ENCODE measurements at regions not wholly inside any gene's neighbourhood (a gene's known extent, or its start where the extent isn't known, plus 50 kb on each side); places are given as distances from the start of the nearest gene placed in this dataset.

DNA sequence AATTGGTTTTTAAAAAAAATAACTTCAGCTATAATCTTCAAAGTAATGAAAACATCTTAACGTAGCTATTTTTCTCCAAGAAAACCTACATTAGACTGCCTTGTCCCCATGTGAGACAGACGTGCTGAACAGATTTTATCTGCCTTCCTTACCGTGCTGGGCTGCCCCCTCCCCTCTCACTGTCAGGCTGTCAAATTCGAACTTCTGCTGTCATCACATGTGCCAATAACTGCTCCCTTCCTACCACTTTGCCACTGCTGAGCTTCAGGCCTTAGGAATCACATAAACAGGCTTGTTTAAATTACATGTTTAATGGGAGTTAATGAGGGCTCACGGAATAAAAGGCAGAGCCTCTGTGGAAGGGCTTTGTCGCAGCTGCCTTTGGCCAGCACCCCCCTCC lies 77.0 kb upstream of the NHSL1 start (continued):
- TF ChIP-seq, protein P1, sequence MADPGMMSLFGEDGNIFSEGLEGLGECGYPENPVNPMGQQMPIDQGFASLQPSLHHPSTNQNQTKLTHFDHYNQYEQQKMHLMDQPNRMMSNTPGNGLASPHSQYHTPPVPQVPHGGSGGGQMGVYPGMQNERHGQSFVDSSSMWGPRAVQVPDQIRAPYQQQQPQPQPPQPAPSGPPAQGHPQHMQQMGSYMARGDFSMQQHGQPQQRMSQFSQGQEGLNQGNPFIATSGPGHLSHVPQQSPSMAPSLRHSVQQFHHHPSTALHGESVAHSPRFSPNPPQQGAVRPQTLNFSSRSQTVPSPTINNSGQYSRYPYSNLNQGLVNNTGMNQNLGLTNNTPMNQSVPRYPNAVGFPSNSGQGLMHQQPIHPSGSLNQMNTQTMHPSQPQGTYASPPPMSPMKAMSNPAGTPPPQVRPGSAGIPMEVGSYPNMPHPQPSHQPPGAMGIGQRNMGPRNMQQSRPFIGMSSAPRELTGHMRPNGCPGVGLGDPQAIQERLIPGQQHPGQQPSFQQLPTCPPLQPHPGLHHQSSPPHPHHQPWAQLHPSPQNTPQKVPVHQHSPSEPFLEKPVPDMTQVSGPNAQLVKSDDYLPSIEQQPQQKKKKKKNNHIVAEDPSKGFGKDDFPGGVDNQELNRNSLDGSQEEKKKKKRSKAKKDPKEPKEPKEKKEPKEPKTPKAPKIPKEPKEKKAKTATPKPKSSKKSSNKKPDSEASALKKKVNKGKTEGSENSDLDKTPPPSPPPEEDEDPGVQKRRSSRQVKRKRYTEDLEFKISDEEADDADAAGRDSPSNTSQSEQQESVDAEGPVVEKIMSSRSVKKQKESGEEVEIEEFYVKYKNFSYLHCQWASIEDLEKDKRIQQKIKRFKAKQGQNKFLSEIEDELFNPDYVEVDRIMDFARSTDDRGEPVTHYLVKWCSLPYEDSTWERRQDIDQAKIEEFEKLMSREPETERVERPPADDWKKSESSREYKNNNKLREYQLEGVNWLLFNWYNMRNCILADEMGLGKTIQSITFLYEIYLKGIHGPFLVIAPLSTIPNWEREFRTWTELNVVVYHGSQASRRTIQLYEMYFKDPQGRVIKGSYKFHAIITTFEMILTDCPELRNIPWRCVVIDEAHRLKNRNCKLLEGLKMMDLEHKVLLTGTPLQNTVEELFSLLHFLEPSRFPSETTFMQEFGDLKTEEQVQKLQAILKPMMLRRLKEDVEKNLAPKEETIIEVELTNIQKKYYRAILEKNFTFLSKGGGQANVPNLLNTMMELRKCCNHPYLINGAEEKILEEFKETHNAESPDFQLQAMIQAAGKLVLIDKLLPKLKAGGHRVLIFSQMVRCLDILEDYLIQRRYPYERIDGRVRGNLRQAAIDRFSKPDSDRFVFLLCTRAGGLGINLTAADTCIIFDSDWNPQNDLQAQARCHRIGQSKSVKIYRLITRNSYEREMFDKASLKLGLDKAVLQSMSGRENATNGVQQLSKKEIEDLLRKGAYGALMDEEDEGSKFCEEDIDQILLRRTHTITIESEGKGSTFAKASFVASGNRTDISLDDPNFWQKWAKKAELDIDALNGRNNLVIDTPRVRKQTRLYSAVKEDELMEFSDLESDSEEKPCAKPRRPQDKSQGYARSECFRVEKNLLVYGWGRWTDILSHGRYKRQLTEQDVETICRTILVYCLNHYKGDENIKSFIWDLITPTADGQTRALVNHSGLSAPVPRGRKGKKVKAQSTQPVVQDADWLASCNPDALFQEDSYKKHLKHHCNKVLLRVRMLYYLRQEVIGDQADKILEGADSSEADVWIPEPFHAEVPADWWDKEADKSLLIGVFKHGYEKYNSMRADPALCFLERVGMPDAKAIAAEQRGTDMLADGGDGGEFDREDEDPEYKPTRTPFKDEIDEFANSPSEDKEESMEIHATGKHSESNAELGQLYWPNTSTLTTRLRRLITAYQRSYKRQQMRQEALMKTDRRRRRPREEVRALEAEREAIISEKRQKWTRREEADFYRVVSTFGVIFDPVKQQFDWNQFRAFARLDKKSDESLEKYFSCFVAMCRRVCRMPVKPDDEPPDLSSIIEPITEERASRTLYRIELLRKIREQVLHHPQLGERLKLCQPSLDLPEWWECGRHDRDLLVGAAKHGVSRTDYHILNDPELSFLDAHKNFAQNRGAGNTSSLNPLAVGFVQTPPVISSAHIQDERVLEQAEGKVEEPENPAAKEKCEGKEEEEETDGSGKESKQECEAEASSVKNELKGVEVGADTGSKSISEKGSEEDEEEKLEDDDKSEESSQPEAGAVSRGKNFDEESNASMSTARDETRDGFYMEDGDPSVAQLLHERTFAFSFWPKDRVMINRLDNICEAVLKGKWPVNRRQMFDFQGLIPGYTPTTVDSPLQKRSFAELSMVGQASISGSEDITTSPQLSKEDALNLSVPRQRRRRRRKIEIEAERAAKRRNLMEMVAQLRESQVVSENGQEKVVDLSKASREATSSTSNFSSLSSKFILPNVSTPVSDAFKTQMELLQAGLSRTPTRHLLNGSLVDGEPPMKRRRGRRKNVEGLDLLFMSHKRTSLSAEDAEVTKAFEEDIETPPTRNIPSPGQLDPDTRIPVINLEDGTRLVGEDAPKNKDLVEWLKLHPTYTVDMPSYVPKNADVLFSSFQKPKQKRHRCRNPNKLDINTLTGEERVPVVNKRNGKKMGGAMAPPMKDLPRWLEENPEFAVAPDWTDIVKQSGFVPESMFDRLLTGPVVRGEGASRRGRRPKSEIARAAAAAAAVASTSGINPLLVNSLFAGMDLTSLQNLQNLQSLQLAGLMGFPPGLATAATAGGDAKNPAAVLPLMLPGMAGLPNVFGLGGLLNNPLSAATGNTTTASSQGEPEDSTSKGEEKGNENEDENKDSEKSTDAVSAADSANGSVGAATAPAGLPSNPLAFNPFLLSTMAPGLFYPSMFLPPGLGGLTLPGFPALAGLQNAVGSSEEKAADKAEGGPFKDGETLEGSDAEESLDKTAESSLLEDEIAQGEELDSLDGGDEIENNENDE (IDR thresholded peaks at IDR 0.05; ENCODE audit: insufficient replicate concordance, low read length): no peak
- TF ChIP-seq CBX5 (IDR thresholded peaks at IDR 0.05; ENCODE audit: low read depth, low read length) (no peak), KDM5A (IDR thresholded peaks at IDR 0.05; ENCODE audit: low read length) (no peak), KDM4A (IDR thresholded peaks at IDR 0.05; ENCODE audit: low read depth, low read length, severe bottlenecking) (no peak), TAF1 (IDR thresholded peaks at IDR 0.05; ENCODE audit: low read depth, low read length) (no peak), ASH2L (IDR thresholded peaks at IDR 0.05; ENCODE audit: low read length) (no peak)
